OCI-LY7 (cell line): ENCODE measurements at regions not wholly inside any gene's neighbourhood (a gene's known extent, or its start where the extent isn't known, plus 50 kb on each side); places are given as distances from the start of the nearest gene placed in this dataset.

Experiments used
- BruUV-seq: library from RNA; stranded (reverse); fragments of 400-500 nt; replicated peaks from 2 replicates; lab custom pipeline; 2021; lab: Mats Ljungman, UMichigan
- CTCF ChIA-PET: fragments of 300-600 bp; sonication (Branson Sonifier 250); formaldehyde crosslinking; loops from one replicate; lab custom pipeline; 2022; ENCODE audit warnings: antibody characterized with exemption; ENCODE audit not compliant: unreplicated experiment; lab: Charles Lee
- POLR2A ChIA-PET: fragments of 300-600 bp; sonication (Branson Sonifier 250); formaldehyde crosslinking; loops from one replicate; lab custom pipeline; 2022; ENCODE audit warnings: antibody characterized with exemption; lab: Charles Lee
- DNase-seq: peaks from one replicate; pipeline ENCODE4 v3.0.0-alpha.2; 2015; ENCODE audit warnings: low spot score
- H2AFZ ChIP-seq: fragments of 200-600 bp; sonication (generic), shearing (Covaris generic); 2 replicates; pipeline ENCODE4 v1.6.1; 2014; ENCODE audit warnings: mild to moderate bottlenecking, antibody characterized with exemption, low read length, moderate library complexity
- H3K27ac ChIP-seq: fragments of 200-600 bp; sonication (generic); 2 replicates; pipeline ENCODE4 v1.5.1; 2014; ENCODE audit warnings: mixed run types, low read depth, mild to moderate bottlenecking, moderate library complexity, low read length, inconsistent platforms; ENCODE audit not compliant: poor library complexity, severe bottlenecking
- H3K36me3 ChIP-seq: fragments of 200-600 bp; sonication (generic); 2 replicates; pipeline ENCODE4 v1.6.1; 2014; ENCODE audit warnings: mild to moderate bottlenecking, antibody characterized with exemption, low read length, moderate library complexity, mixed read lengths; ENCODE audit not compliant: insufficient read depth
- H3K4me1 ChIP-seq: fragments of 200-600 bp; sonication (generic); 2 replicates; pipeline ENCODE4 v1.5.1; 2014; ENCODE audit warnings: mild to moderate bottlenecking, low read length; ENCODE audit not compliant: insufficient read depth, poor library complexity, severe bottlenecking
- H3K4me2 ChIP-seq: fragments of 200-600 bp; sonication (generic); 2 replicates; pipeline ENCODE4 v1.6.1; 2014; ENCODE audit warnings: mild to moderate bottlenecking, low read length
- H3K4me3 ChIP-seq: fragments of 200-600 bp; sonication (generic); 2 replicates; pipeline ENCODE4 v1.5.1; 2014; ENCODE audit warnings: mild to moderate bottlenecking, low read depth, low read length; ENCODE audit not compliant: poor library complexity, severe bottlenecking
- H3K79me2 ChIP-seq: fragments of 200-600 bp; sonication (generic); 2 replicates; pipeline ENCODE4 v1.6.1; 2016; ENCODE audit warnings: low read depth, mild to moderate bottlenecking, low read length, moderate library complexity, mixed read lengths; ENCODE audit not compliant: insufficient read depth
- H3K9me2 ChIP-seq: fragments of 200-600 bp; sonication (generic); 2 replicates; pipeline ENCODE4 v1.6.1; 2016; ENCODE audit warnings: mild to moderate bottlenecking, low read length, mixed read lengths; ENCODE audit not compliant: insufficient read depth
- H3K9me3 ChIP-seq: fragments of 200-600 bp; sonication (generic); 2 replicates; pipeline ENCODE4 v1.6.1; 2014; ENCODE audit warnings: mild to moderate bottlenecking, mixed run types, low read length, mixed read lengths
- H4K20me1 ChIP-seq: fragments of 200-600 bp; sonication (generic); 2 replicates; pipeline ENCODE4 v1.6.1; 2014; ENCODE audit warnings: mild to moderate bottlenecking, antibody characterized with exemption, low read length, moderate library complexity, mixed read lengths; ENCODE audit not compliant: insufficient read depth
- EZH2phosphoT487 ChIP-seq: fragments of 200-600 bp; sonication (generic); IDR thresholded peaks from 2 replicates; pipeline ENCODE4 v1.6.1; 2018; ENCODE audit warnings: low read depth, borderline replicate concordance, mild to moderate bottlenecking, mixed run types, antibody characterized with exemption, low read length, moderate library complexity, mixed read lengths
- intact Hi-C: fragments of 100-400 bp; cut with micrococcal nuclease; formaldehyde crosslinking; loops from one replicate; pipeline ENCODE4 v1.10.0; 2022; ENCODE audit not compliant: unreplicated experiment
- TF ChIP-seq, protein P1 (sequence below): fragments of 200-600 bp; sonication (generic); conservative IDR thresholded peaks from 2 replicates; pipeline ENCODE4 v1.5.1; 2014; ENCODE audit warnings: mild to moderate bottlenecking, antibody characterized with exemption, low read length, moderate library complexity, mixed read lengths

GRCh38 chr7:156547884-156548561 is 92.6 kb upstream of the RNF32 start:
- CTCF ChIA-PET = no interaction called here
- Histone ChIP-seq H3K9me3 (no peaks in the 10 kb centered on the region), H4K20me1 (no peaks in the 10 kb centered on the region), H3K4me2 (no peak overlapping the region), H3K79me2 (no peaks in the 10 kb centered on the region), H3K27ac (no peak overlapping the region), H3K36me3 (no peaks in the 10 kb centered on the region), H2AFZ (no peak overlapping the region), H3K9me2 (no peaks in the 10 kb centered on the region), H3K4me1 (no peaks in the 10 kb centered on the region), H3K4me3 (no peak overlapping the region)
- DNase-seq = no peak
- BruUV-seq = no TSS peak
- TF ChIP-seq, protein P1, sequence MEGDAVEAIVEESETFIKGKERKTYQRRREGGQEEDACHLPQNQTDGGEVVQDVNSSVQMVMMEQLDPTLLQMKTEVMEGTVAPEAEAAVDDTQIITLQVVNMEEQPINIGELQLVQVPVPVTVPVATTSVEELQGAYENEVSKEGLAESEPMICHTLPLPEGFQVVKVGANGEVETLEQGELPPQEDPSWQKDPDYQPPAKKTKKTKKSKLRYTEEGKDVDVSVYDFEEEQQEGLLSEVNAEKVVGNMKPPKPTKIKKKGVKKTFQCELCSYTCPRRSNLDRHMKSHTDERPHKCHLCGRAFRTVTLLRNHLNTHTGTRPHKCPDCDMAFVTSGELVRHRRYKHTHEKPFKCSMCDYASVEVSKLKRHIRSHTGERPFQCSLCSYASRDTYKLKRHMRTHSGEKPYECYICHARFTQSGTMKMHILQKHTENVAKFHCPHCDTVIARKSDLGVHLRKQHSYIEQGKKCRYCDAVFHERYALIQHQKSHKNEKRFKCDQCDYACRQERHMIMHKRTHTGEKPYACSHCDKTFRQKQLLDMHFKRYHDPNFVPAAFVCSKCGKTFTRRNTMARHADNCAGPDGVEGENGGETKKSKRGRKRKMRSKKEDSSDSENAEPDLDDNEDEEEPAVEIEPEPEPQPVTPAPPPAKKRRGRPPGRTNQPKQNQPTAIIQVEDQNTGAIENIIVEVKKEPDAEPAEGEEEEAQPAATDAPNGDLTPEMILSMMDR = no peak
- no peak for TF ChIP-seq EZH2phosphoT487
- POLR2A ChIA-PET = interaction anchor here (0.7 kb wide), 1 partner anchor 13 kb away, joined by 3 read pairs; no protein-coding TSS in a partner anchor
- intact Hi-C loops = no loop called here

- no peak overlapping the region for H3K4me3 ChIP-seq
- H3K36me3 ChIP-seq = no peaks in the 10 kb centered on the region
- ChIA-PET POLR2A (no interaction called here), CTCF (no interaction called here)
- DNase-seq = no peak
- H3K9me2 ChIP-seq = no peaks in the 10 kb centered on the region
- no peak overlapping the region for H2AFZ ChIP-seq
- no peaks in the 10 kb centered on the region for H4K20me1 ChIP-seq
- H3K9me3 ChIP-seq = no peaks in the 10 kb centered on the region
- no peak overlapping the region for H3K4me2 ChIP-seq
- no peaks in the 10 kb centered on the region for H3K4me1 ChIP-seq
- TF ChIP-seq, protein P1 = no peak
- no peak for TF ChIP-seq EZH2phosphoT487
- BruUV-seq = no TSS peak
- intact Hi-C loops = no loop called here
- H3K27ac ChIP-seq = no peak overlapping the region
- no peaks in the 10 kb centered on the region for H3K79me2 ChIP-seq
These were observed 94.6 kb upstream of the RNF32 start for GRCh38 chr7:156545979-156546378.

GRCh38 chr7:156544919-156545715 is 95.5 kb upstream of the RNF32 start:
- Histone ChIP-seq H3K27ac (no peak overlapping the region), H3K4me3 (no peak overlapping the region), H2AFZ (no peak overlapping the region), H3K9me3 (no peaks in the 10 kb centered on the region), H3K4me1 (no peaks in the 10 kb centered on the region), H3K36me3 (no peaks in the 10 kb centered on the region), H4K20me1 (no peaks in the 10 kb centered on the region), H3K9me2 (no peaks in the 10 kb centered on the region), H3K4me2 (no peak overlapping the region), H3K79me2 (no peaks in the 10 kb centered on the region)
- BruUV-seq = no TSS peak
- CTCF ChIA-PET = no interaction called here
- DNase-seq = no peak
- POLR2A ChIA-PET = no interaction called here
- no peak for TF ChIP-seq EZH2phosphoT487
- TF ChIP-seq, protein P1 = no peak
- intact Hi-C loops = no loop called here
